A549 (cell line): ENCODE measurements at regions not wholly inside any gene's neighbourhood (a gene's known extent, or its start where the extent isn't known, plus 50 kb on each side); places are given as distances from the start of the nearest gene placed in this dataset.

Source experiments
- ATAC-seq, 2 experiments: fragments of 200-7000 bp in 1 of 2; fragments of >200 bp in 1 of 2; cut with Nextera tagmentation in 1 of 2; cut with Tn5 transposase in 1 of 2; 3 replicates each; pipeline versions ENCODE4 v1.8.0 to v1.9.1; 2018 to 2020; ENCODE audit warnings: mild to moderate bottlenecking in 1 of 2, moderate library complexity in 1 of 2
- CTCF ChIA-PET: fragments of 300-600 bp; sonication (Branson Sonifier 250); formaldehyde crosslinking; extraction: SDS; loops from one replicate; lab custom pipeline; 2021; ENCODE audit warnings: antibody characterized with exemption, inconsistent platforms; lab: Yijun Ruan, JAX
- POLR2A ChIA-PET: fragments of 350-600 bp; formaldehyde crosslinking; extraction: SDS; loops from one replicate; lab custom pipeline; 2021; ENCODE audit warnings: antibody characterized with exemption, inconsistent platforms; lab: Yijun Ruan, JAX
- DNase-seq, 2 experiments: peaks; one replicate each; pipeline versions ENCODE4 v3.0.0 to v3.0.0-alpha.2; 2011 to 2016; ENCODE audit warnings: low read depth in 1 of 2, low spot score in 1 of 2
- FAIRE-seq: peaks from 2 replicates; lab custom pipeline; 2011; peaks lifted over from hg19 to GRCh38; lab: Jason Lieb, UNC
- H3K27ac ChIP-seq, 2 experiments: fragments of >200 bp; sonication (Bioruptor Twin); formaldehyde crosslinking; 3 replicates each; pipeline ENCODE4 v1.5.1; 2016 to 2017
- H3K4me1 ChIP-seq: fragments of >200 bp; sonication (Bioruptor Twin); formaldehyde crosslinking; 3 replicates; pipeline ENCODE4 v1.6.1; 2016
- H3K4me2 ChIP-seq: fragments of >200 bp; sonication (Bioruptor Twin); formaldehyde crosslinking; 3 replicates; pipeline ENCODE4 v1.6.1; 2016
- H3K4me3 ChIP-seq: fragments of >200 bp; sonication (Bioruptor Twin); formaldehyde crosslinking; 3 replicates; pipeline ENCODE4 v1.5.1; 2016
- H3K9me3 ChIP-seq: fragments of >200 bp; sonication (Bioruptor Twin); formaldehyde crosslinking; 3 replicates; pipeline ENCODE4 v1.6.1; 2016
- CBX2 ChIP-seq: fragments of 200-600 bp; sonication (generic); IDR thresholded peaks from 2 replicates; pipeline ENCODE4 v1.6.1; 2016; ENCODE audit warnings: low read depth, mild to moderate bottlenecking, borderline replicate concordance
- CHD2 ChIP-seq: fragments of 150-350 bp; IDR thresholded peaks from 2 replicates; pipeline ENCODE4 v1.6.1; 2014; ENCODE audit warnings: low read length; ENCODE audit not compliant: partially characterized antibody
- EHF ChIP-seq: fragments of 250-450 bp; sonication (Bioruptor Pico); IDR thresholded peaks from 2 replicates; pipeline ENCODE4 v1.5.0; 2020; ENCODE audit warnings: mild to moderate bottlenecking
- EHMT2 ChIP-seq: fragments of 200-600 bp; sonication (generic); IDR thresholded peaks from 2 replicates; pipeline ENCODE4 v1.6.1; 2016; ENCODE audit warnings: antibody characterized with exemption, low read depth, mild to moderate bottlenecking, moderate library complexity
- ESRRA ChIP-seq: fragments of 150-350 bp; IDR thresholded peaks from 2 replicates; pipeline ENCODE4 v1.6.1; 2014; ENCODE audit warnings: mild to moderate bottlenecking, low read length, borderline replicate concordance
- FOSB ChIP-seq: fragments of 250-450 bp; sonication (Bioruptor Pico); IDR thresholded peaks from 2 replicates; pipeline ENCODE4 v1.5.0; 2020; ENCODE audit warnings: mild to moderate bottlenecking, moderate library complexity
- FOSL2 ChIP-seq, 2 experiments: fragments of 450-650 bp in 1 of 2; fragments of >200 bp in 1 of 2; sonication (Bioruptor Twin) in 1 of 2; formaldehyde crosslinking; IDR thresholded peaks; 2 replicates each; pipeline versions ENCODE4 v1.5.0 to v1.6.1; 2016 to 2020; ENCODE audit warnings: mild to moderate bottlenecking in 1 of 2, moderate library complexity in 1 of 2
- GATA3 ChIP-seq: IDR thresholded peaks from 2 replicates; pipeline ENCODE4 v1.6.1; 2012; ENCODE audit warnings: borderline replicate concordance
- HDAC2 ChIP-seq: fragments of 200-600 bp; sonication (generic); IDR thresholded peaks from 2 replicates; pipeline ENCODE4 v1.6.1; 2016
- HEYL ChIP-seq: fragments of 250-450 bp; sonication (Bioruptor Pico); IDR thresholded peaks from 2 replicates; pipeline ENCODE4 v1.8.0; 2021; ENCODE audit warnings: mild to moderate bottlenecking, moderate library complexity
- HOXA7 ChIP-seq: fragments of 250-450 bp; sonication (Bioruptor Pico); IDR thresholded peaks from 2 replicates; pipeline ENCODE4 v1.5.0; 2020; ENCODE audit warnings: mild to moderate bottlenecking, moderate library complexity
- HOXB13 ChIP-seq: fragments of 250-450 bp; sonication (Bioruptor Pico); IDR thresholded peaks from 2 replicates; pipeline ENCODE4 v1.5.0; 2020; ENCODE audit warnings: low read depth, mild to moderate bottlenecking, moderate library complexity
- JUN ChIP-seq, 2 experiments: fragments of >200 bp; sonication (Bioruptor Twin); formaldehyde crosslinking; IDR thresholded peaks; 2 replicates in 1 of 2; 3 replicates in 1 of 2; pipeline ENCODE4 v1.6.1; 2016 to 2017
- JUNB ChIP-seq: fragments of >200 bp; sonication (Bioruptor Twin); formaldehyde crosslinking; IDR thresholded peaks from 2 replicates; pipeline ENCODE4 v1.6.1; 2016
- KDM1A ChIP-seq: fragments of 200-600 bp; sonication (generic); IDR thresholded peaks from 2 replicates; pipeline ENCODE4 v1.6.1; 2016; ENCODE audit warnings: low read depth, mild to moderate bottlenecking
- MYC ChIP-seq: IDR thresholded peaks from 2 replicates; pipeline ENCODE4 v1.6.1; 2012; ENCODE audit warnings: mild to moderate bottlenecking, inconsistent platforms, low read length, improper control_type of control experiment, borderline replicate concordance
- NPAS2 ChIP-seq: fragments of 250-450 bp; sonication (Bioruptor Pico); IDR thresholded peaks from 2 replicates; pipeline ENCODE4 v1.8.0; 2022; ENCODE audit warnings: mild to moderate bottlenecking, moderate library complexity, borderline replicate concordance
- POLR2A ChIP-seq: IDR thresholded peaks from 2 replicates; pipeline ENCODE4 v1.6.1; 2012; ENCODE audit warnings: mild to moderate bottlenecking, low read length
- RAD21 ChIP-seq, 2 experiments: fragments of >200 bp in 1 of 2; sonication (Bioruptor Twin) in 1 of 2; formaldehyde crosslinking in 1 of 2; IDR thresholded peaks in 1 of 2; conservative IDR thresholded peaks in 1 of 2; 2 replicates in 1 of 2; 3 replicates in 1 of 2; pipeline ENCODE4 v1.6.1; 2012 to 2018; ENCODE audit warnings: inconsistent platforms in 1 of 2
- RARB ChIP-seq: fragments of 250-450 bp; sonication (Bioruptor Pico); IDR thresholded peaks from 2 replicates; pipeline ENCODE4 v1.8.0; 2021; ENCODE audit warnings: mild to moderate bottlenecking, moderate library complexity
- RCOR1 ChIP-seq: fragments of 150-350 bp; IDR thresholded peaks from 2 replicates; pipeline ENCODE4 v1.6.1; 2014; ENCODE audit warnings: antibody characterized with exemption, low read length, low read depth
- RFX5 ChIP-seq: fragments of 450-650 bp; IDR thresholded peaks from 2 replicates; pipeline ENCODE4 v1.7.1; 2014; ENCODE audit warnings: antibody characterized with exemption, mild to moderate bottlenecking, moderate library complexity
- SMC3 ChIP-seq: fragments of >200 bp; sonication (Bioruptor Twin); formaldehyde crosslinking; IDR thresholded peaks from 3 replicates; pipeline ENCODE4 v1.6.1; 2018; ENCODE audit warnings: inconsistent platforms
- SREBF2 ChIP-seq: fragments of 450-650 bp; IDR thresholded peaks from 2 replicates; pipeline ENCODE4 v1.6.1; 2014; ENCODE audit warnings: mild to moderate bottlenecking, moderate library complexity
- TP53 ChIP-seq: fragments of 250-450 bp; sonication (Bioruptor Pico); IDR thresholded peaks from 2 replicates; pipeline ENCODE4 v1.5.0; 2021; ENCODE audit warnings: mild to moderate bottlenecking, moderate library complexity
- ZC3H11A ChIP-seq: fragments of 450-650 bp; IDR thresholded peaks from 2 replicates; pipeline ENCODE4 v1.6.1; 2014; ENCODE audit warnings: antibody characterized with exemption, mild to moderate bottlenecking
- ZFP36 ChIP-seq: fragments of 450-650 bp; IDR thresholded peaks from 2 replicates; pipeline ENCODE4 v1.6.1; 2014; ENCODE audit warnings: borderline replicate concordance; ENCODE audit not compliant: partially characterized antibody
- ZNF302 ChIP-seq: fragments of 250-450 bp; sonication (Bioruptor Pico); IDR thresholded peaks from 2 replicates; pipeline ENCODE4 v1.9.0; 2021; ENCODE audit warnings: inconsistent platforms, mild to moderate bottlenecking, moderate library complexity
- ZSCAN20 ChIP-seq: fragments of 250-450 bp; sonication (Bioruptor Pico); IDR thresholded peaks from 2 replicates; pipeline ENCODE4 v1.8.0; 2022; ENCODE audit warnings: mild to moderate bottlenecking, moderate library complexity
- WGBS: methylation state at CpG from one replicate; pipeline ENCODE4 v1.1.6; 2017; ENCODE audit errors: missing lambda C conversion rate; 5-methylcytosine and 5-hydroxymethylcytosine counted together
- TF ChIP-seq, protein P1 (sequence below): IDR thresholded peaks from 2 replicates; pipeline ENCODE4 v1.6.1; 2012
- TF ChIP-seq, protein P2 (sequence below): fragments of >200 bp; sonication (Bioruptor Twin); formaldehyde crosslinking; IDR thresholded peaks from 3 replicates; pipeline ENCODE4 v1.6.1; 2016
- TF ChIP-seq, protein P3 (sequence below): IDR thresholded peaks from 2 replicates; pipeline ENCODE4 v1.6.1; 2012; ENCODE audit warnings: low read depth, borderline replicate concordance

DNA sequence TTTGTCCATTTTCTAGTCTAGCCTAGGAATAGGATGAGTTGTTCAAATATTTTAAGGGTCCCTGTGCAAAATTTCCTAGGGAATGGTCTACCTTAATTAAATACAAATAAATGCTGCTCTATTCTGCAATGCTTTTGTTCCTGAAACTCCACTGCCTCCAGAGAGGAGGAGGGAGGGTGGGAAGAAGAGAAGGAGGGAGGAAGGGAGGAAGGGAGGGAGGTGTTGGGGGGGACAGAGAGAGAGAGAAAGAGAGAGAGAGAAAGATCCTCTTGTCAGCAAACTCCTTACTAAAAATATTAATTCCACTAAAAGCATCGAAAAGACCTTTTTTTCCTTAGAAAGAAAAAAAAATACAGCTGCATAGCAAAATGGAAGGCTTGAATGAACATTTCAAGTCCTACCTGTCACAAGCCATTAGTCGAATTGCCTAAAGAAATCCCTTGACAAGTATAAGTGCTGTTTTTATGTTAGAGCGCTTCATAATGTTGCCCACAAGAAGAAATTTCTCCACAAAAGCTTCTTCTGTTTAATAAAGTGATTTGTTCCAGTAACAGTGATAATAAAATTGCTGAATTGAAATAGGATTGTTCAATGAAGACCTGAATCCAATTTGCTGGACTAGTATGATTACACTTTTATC, 106.0 kb downstream of the NKX6-1 start:
- ChIA-PET CTCF (interaction anchor here (0.9 to 1.1 kb wide), 2 partner anchors 10 to 58 kb away, joined by 3 read pairs; no protein-coding TSS in a partner anchor), POLR2A (no interaction called here)
- no peak for TF ChIP-seq TP53 (CRISPR knock-in tag)
- TF ChIP-seq EHF (CRISPR knock-in tag), result no peak
- TF ChIP-seq RCOR1, result no peak
- no peak for TF ChIP-seq FOSB (CRISPR knock-in tag)
- TF ChIP-seq POLR2A, result no peak
- no peak for TF ChIP-seq FOSL2 (IDR thresholded peaks at IDR 0.05)
- TF ChIP-seq FOSL2 (CRISPR knock-in tag; IDR thresholded peaks at IDR 0.05), result no peak
- no peak for TF ChIP-seq HOXA7 (CRISPR knock-in tag)
- no peak for TF ChIP-seq CHD2
- TF ChIP-seq, protein P1, sequence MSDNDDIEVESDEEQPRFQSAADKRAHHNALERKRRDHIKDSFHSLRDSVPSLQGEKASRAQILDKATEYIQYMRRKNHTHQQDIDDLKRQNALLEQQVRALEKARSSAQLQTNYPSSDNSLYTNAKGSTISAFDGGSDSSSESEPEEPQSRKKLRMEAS, result no peak
- TF ChIP-seq MYC, result no peak
- no peak for TF ChIP-seq ZFP36
- TF ChIP-seq ZSCAN20, result no peak
- no peak for TF ChIP-seq KDM1A
- no peak for TF ChIP-seq SREBF2
- TF ChIP-seq GATA3, result no peak
- no peak for TF ChIP-seq ESRRA
- TF ChIP-seq ZC3H11A, result no peak
- TF ChIP-seq EHMT2, result no peak
- TF ChIP-seq RFX5, result no peak
- TF ChIP-seq HEYL (CRISPR knock-in tag), result no peak
- no peaks in the 10 kb centered on the region for H3K9me3 ChIP-seq
- no peaks in the 10 kb centered on the region for H3K4me1 ChIP-seq
- FAIRE-seq (no peak), DNase-seq (no peak), ATAC-seq (no peak)
- H3K27ac ChIP-seq, result no peak overlapping the region
- no peak overlapping the region for H3K4me2 ChIP-seq
- whole genome bisulfite sequencing, result 42% methylated on average over 3 of the region's 3 CpGs
- no peak overlapping the region for H3K4me3 ChIP-seq

DNA sequence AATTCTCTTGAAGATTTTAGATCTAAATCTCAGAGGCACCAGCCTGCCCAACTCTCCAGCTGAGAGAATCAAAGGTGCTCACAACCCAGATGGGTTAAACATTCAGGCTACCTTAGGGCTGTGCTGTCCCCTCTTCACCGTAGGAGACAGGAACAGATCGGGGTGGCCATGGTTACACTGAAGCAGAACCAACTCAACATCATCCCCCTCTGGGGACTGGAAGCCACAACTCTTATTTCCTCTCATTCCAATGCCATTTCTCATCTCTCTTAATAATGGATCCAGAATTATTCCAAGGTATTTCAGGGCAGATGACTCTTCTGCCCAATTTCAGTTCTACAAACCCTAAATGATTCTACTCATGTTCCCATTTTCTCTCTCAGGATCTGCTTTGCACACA, 109.7 kb downstream of the NKX6-1 start:
- ChIA-PET CTCF (no interaction called here), POLR2A (no interaction called here)
- Histone ChIP-seq H3K4me3 (no peak overlapping the region), H3K9me3 (no peaks in the 10 kb centered on the region), H3K4me2 (no peak overlapping the region), H3K4me1 (no peaks in the 10 kb centered on the region), H3K27ac (no peak overlapping the region)
- DNase-seq, result no peak
- 20% methylated on average over 2 of the region's 2 CpGs for WGBS
- TF ChIP-seq HEYL (CRISPR knock-in tag) (no peak), HOXB13 (CRISPR knock-in tag) (no peak), JUNB (no peak), CHD2 (no peak), SMC3 (no peak), RAD21 (conservative IDR thresholded peaks at IDR 0.05 in 1 of 2, IDR thresholded peaks at IDR 0.05 in 1 of 2) (no peak), FOSL2 (IDR thresholded peaks at IDR 0.05) (no peak), FOSL2 (CRISPR knock-in tag; IDR thresholded peaks at IDR 0.05) (no peak), HOXA7 (CRISPR knock-in tag) (no peak), CBX2 (no peak), RARB (CRISPR knock-in tag) (no peak), JUN (IDR thresholded peaks at IDR 0.05) (no peak), KDM1A (no peak), HDAC2 (no peak), NPAS2 (CRISPR knock-in tag) (no peak), ESRRA (no peak), ZNF302 (CRISPR knock-in tag) (no peak)
- TF ChIP-seq, protein P2, sequence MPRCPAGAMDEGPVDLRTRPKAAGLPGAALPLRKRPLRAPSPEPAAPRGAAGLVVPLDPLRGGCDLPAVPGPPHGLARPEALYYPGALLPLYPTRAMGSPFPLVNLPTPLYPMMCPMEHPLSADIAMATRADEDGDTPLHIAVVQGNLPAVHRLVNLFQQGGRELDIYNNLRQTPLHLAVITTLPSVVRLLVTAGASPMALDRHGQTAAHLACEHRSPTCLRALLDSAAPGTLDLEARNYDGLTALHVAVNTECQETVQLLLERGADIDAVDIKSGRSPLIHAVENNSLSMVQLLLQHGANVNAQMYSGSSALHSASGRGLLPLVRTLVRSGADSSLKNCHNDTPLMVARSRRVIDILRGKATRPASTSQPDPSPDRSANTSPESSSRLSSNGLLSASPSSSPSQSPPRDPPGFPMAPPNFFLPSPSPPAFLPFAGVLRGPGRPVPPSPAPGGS, result no peak
- TF ChIP-seq, protein P3, sequence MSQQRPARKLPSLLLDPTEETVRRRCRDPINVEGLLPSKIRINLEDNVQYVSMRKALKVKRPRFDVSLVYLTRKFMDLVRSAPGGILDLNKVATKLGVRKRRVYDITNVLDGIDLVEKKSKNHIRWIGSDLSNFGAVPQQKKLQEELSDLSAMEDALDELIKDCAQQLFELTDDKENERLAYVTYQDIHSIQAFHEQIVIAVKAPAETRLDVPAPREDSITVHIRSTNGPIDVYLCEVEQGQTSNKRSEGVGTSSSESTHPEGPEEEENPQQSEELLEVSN, result no peak
- TF ChIP-seq, protein P1, result no peak
- ATAC-seq, result no peak
- FAIRE-seq, result no peak
